ENCODE measurements at regions not wholly inside any gene's neighbourhood (a gene's known extent, or its start where the extent isn't known, plus 50 kb on each side); places are given as distances from the start of the nearest gene placed in this dataset.

- no peak for TF ChIP-seq MZF1 (CRISPR knock-in tag; IDR thresholded peaks at IDR 0.05; ENCODE audit: borderline replicate concordance)
- peak; percentile 57; the same call in 1 of the 2 replicates for TF ChIP-seq RXRB (CRISPR knock-in tag; IDR thresholded peaks at IDR 0.05; ENCODE audit: borderline replicate concordance)
- TF ChIP-seq ZNF501 (CRISPR knock-in tag; IDR thresholded peaks at IDR 0.05), result no peak
- no peak for TF ChIP-seq MIXL1 (CRISPR knock-in tag; IDR thresholded peaks at IDR 0.05)
- no peak for TF ChIP-seq ZFP1 (CRISPR knock-in tag; IDR thresholded peaks at IDR 0.05)
- no peak for TF ChIP-seq HNRNPUL1 (IDR thresholded peaks at IDR 0.05; ENCODE audit: low read depth, low read length)
- no peak for TF ChIP-seq ZNF556 (CRISPR knock-in tag; IDR thresholded peaks at IDR 0.05; ENCODE audit: borderline replicate concordance)
- no peak for TF ChIP-seq ZNF747 (CRISPR knock-in tag; IDR thresholded peaks at IDR 0.05; ENCODE audit: borderline replicate concordance)
- TF ChIP-seq, protein P1, sequence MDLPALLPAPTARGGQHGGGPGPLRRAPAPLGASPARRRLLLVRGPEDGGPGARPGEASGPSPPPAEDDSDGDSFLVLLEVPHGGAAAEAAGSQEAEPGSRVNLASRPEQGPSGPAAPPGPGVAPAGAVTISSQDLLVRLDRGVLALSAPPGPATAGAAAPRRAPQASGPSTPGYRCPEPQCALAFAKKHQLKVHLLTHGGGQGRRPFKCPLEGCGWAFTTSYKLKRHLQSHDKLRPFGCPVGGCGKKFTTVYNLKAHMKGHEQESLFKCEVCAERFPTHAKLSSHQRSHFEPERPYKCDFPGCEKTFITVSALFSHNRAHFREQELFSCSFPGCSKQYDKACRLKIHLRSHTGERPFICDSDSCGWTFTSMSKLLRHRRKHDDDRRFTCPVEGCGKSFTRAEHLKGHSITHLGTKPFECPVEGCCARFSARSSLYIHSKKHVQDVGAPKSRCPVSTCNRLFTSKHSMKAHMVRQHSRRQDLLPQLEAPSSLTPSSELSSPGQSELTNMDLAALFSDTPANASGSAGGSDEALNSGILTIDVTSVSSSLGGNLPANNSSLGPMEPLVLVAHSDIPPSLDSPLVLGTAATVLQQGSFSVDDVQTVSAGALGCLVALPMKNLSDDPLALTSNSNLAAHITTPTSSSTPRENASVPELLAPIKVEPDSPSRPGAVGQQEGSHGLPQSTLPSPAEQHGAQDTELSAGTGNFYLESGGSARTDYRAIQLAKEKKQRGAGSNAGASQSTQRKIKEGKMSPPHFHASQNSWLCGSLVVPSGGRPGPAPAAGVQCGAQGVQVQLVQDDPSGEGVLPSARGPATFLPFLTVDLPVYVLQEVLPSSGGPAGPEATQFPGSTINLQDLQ (CRISPR knock-in tag; IDR thresholded peaks at IDR 0.05), result no peak
Measured at GRCh38 chr6:43852350-43852864, 82.4 kb downstream of the VEGFA start (continued).

DNA sequence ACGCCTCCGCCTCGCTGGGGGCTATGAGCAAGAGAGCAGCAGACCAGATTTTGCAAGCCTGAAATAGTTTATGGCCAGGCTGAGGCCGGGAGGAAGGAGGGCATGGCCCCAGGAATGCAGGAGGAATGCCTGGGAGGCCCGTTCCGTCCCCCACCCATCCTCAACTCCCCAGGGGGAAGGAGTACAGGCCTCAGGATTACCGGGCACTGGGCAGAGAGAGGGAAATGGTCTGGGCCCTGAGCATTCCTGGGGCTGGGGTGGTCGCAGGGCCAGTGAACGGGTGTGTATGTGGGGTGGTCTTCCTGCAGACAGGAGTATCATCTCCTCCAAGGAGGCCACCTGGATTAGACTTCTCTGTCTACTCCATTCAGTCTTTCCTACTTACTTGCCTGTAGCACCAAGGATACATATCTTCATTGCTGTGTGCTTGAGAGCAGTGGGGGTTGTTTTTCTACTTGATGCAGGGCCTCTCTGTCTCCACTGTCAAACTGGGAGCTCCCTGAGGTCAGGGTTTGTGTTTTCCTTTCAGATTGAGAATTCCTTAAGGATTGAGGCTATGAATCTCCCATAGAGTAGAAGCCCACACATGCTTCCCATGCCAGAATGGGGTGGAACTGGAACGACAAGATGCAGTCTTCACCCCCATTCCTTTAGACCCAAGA is 81.3 kb downstream of the VEGFA start:
- in situ Hi-C loops (cut with HindIII; ENCODE audit: extremely low pct_ligation_motif_present, low pct_unique_long_range_greater_than_20kb), result loop anchor here (5.0 kb wide), 1 partner anchor 101 kb away; no protein-coding TSS in a partner anchor
- intact Hi-C loops (cut with micrococcal nuclease; ENCODE audit: unreplicated experiment), result loop anchor here (5.0 kb wide), 1 partner anchor 184 kb away; no protein-coding TSS in a partner anchor
- peak; percentile 96 for TF ChIP-seq TEAD3 (CRISPR knock-in tag; optimal IDR thresholded peaks at IDR 0.05; ENCODE audit: borderline replicate concordance)
- peak; percentile 36 for TF ChIP-seq CEBPG (CRISPR knock-in tag; IDR thresholded peaks at IDR 0.05)
- TF ChIP-seq LCORL (IDR thresholded peaks at IDR 0.05), result no peak
- TF ChIP-seq LCORL (CRISPR knock-in tag; IDR thresholded peaks at IDR 0.05), result peak; percentile 76; the same call in 1 of the 2 replicates
- no peak for TF ChIP-seq FOXK1 (CRISPR knock-in tag; IDR thresholded peaks at IDR 0.05; ENCODE audit: borderline replicate concordance, low read depth)
- TF ChIP-seq ZMYM3 (CRISPR knock-in tag; IDR thresholded peaks at IDR 0.05), result 0 out of 2 replicates have a peak, but pooled peaks have one; percentile 3
- 0 out of 2 replicates have a peak, but pooled peaks have one; percentile 21 for TF ChIP-seq YEATS4 (CRISPR knock-in tag; IDR thresholded peaks at IDR 0.05; ENCODE audit: borderline replicate concordance)
- TF ChIP-seq, protein P2, sequence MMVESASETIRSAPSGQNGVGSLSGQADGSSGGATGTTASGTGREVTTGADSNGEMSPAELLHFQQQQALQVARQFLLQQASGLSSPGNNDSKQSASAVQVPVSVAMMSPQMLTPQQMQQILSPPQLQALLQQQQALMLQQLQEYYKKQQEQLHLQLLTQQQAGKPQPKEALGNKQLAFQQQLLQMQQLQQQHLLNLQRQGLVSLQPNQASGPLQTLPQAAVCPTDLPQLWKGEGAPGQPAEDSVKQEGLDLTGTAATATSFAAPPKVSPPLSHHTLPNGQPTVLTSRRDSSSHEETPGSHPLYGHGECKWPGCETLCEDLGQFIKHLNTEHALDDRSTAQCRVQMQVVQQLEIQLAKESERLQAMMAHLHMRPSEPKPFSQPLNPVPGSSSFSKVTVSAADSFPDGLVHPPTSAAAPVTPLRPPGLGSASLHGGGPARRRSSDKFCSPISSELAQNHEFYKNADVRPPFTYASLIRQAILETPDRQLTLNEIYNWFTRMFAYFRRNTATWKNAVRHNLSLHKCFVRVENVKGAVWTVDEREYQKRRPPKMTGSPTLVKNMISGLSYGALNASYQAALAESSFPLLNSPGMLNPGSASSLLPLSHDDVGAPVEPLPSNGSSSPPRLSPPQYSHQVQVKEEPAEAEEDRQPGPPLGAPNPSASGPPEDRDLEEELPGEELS (CRISPR knock-in tag; IDR thresholded peaks at IDR 0.05), result 0 out of 2 replicates have a peak, but pooled peaks have one; percentile 17
- TF ChIP-seq, protein P3, sequence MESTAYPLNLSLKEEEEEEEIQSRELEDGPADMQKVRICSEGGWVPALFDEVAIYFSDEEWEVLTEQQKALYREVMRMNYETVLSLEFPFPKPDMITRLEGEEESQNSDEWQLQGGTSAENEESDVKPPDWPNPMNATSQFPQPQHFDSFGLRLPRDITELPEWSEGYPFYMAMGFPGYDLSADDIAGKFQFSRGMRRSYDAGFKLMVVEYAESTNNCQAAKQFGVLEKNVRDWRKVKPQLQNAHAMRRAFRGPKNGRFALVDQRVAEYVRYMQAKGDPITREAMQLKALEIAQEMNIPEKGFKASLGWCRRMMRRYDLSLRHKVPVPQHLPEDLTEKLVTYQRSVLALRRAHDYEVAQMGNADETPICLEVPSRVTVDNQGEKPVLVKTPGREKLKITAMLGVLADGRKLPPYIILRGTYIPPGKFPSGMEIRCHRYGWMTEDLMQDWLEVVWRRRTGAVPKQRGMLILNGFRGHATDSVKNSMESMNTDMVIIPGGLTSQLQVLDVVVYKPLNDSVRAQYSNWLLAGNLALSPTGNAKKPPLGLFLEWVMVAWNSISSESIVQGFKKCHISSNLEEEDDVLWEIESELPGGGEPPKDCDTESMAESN (CRISPR knock-in tag; conservative IDR thresholded peaks at IDR 0.05), result no peak

More for the DNA sequence above, 81.3 kb downstream of the VEGFA start:
- 10% methylated on average over 10 of the region's 10 CpGs for WGBS (ENCODE audit: low lambda C conversion rate)
- no TSS peak for BruUV-seq (replicated peaks)
- H3K79me2 ChIP-seq (ENCODE audit: insufficient read depth, low read length), result no peaks in the 10 kb centered on the region
- ChIA-PET POLR2A (interaction anchor here (1.0 kb wide), 1 partner anchor 82 kb away, joined by 3 read pairs; the partner anchor contains the start of gene VEGFA), CTCF (ENCODE audit: low intra/inter-chr PET ratio, low total read pairs) (no interaction called here)
- peaks cover 0 to 12% of the 10 kb centered on the region in 2 experiments; a peak in 1 of 5 replicates for H3K27me3 ChIP-seq (ENCODE audit: control insufficient read depth in 1 of 2, insufficient read depth in 2 of 2, low read length in 2 of 2)
- H2AFZ ChIP-seq (ENCODE audit: low read length), result no peak overlapping the region
- peak overlapping the region; percentile 60 for H3K4me2 ChIP-seq (ENCODE audit: low read depth, low read length)
- peaks cover 86% of the 10 kb centered on the region for H3K4me1 ChIP-seq (ENCODE audit: insufficient read depth, low read length)
- H3K9me3 ChIP-seq (ENCODE audit: low read length), result no peaks in the 10 kb centered on the region
- peak overlapping the region in 1 of 3 experiments; percentile 13; a peak in 1 of 6 replicates for H3K4me3 ChIP-seq (replicated peaks in 1 of 3; ENCODE audit: insufficient read depth in 1 of 3, low read depth in 2 of 3, low read length in 3 of 3)
- H4K20me1 ChIP-seq (ENCODE audit: insufficient read depth, low read length), result no peaks in the 10 kb centered on the region
- FAIRE-seq, result no peak
- peak; percentile 36 for DNase-seq (ENCODE audit: low spot score)
- no peak overlapping the region for H3K9ac ChIP-seq (ENCODE audit: insufficient read depth, low read depth, low read length)
- H3K36me3 ChIP-seq (replicated peaks in 1 of 2; ENCODE audit: control insufficient read depth in 1 of 2, insufficient read depth in 2 of 2, low read length in 2 of 2), result no peaks in the 10 kb centered on the region
- H3K27ac ChIP-seq (ENCODE audit: extremely low read length, insufficient read depth, low read length), result no peak overlapping the region
- peak; percentile 10; the same call in 2 of the 3 replicates for ATAC-seq
